Stimulated activated CD4-positive, alpha-beta T cell treated with anti-CD3 and anti-CD28 coated beads, Interleukin-15, amount 100 ng/mL, for 48 hours (primary cell): ENCODE measurements at regions not wholly inside any gene's neighbourhood (a gene's known extent, or its start where the extent isn't known, plus 50 kb on each side); places are given as distances from the start of the nearest gene placed in this dataset.
"Not testable (repeated sequence)": the region's sequence is repeated elsewhere in the genome, so short reads cannot be mapped to it uniquely, and the experiment has no call there.

Experiments
- DNase-seq, 2 donors: peaks; one replicate each; pipeline ENCODE4 v3.0.0-alpha.2; 2020; ENCODE audit warnings: low read depth in 2 of 2

GRCh38 chr9:89935115-89935514, 330.3 kb downstream of the GADD45G start:
- no peak for DNase-seq

GRCh38 chr9:89935801-89936200, 331.0 kb downstream of the GADD45G start:
- no peak for DNase-seq

- DNase-seq: no peak
These were observed 332.2 kb downstream of the GADD45G start for GRCh38 chr9:89937051-89937450.

- no peak for DNase-seq
These were observed 334.4 kb downstream of the GADD45G start for GRCh38 chr9:89939181-89939580.

- DNase-seq: no peak
These were observed 334.9 kb downstream of the GADD45G start for GRCh38 chr9:89939626-89940292.

GRCh38 chr9:89940625-89941024, 335.8 kb downstream of the GADD45G start:
- DNase-seq: no peak

GRCh38 chr9:89941875-89942274, 337.1 kb downstream of the GADD45G start:
- no peak for DNase-seq

GRCh38 chr9:89942643-89943042, 337.8 kb downstream of the GADD45G start:
- no peak for DNase-seq

GRCh38 chr9:89943309-89943708, 338.5 kb downstream of the GADD45G start:
- no peak for DNase-seq

GRCh38 chr9:89943728-89944127, 338.9 kb downstream of the GADD45G start:
- DNase-seq: no peak

GRCh38 chr9:89945133-89945532, 340.3 kb downstream of the GADD45G start:
- DNase-seq: no peak

- DNase-seq: no peak
These were observed 341.9 kb downstream of the GADD45G start for GRCh38 chr9:89946741-89947140.

GRCh38 chr9:89949111-89949510, 344.3 kb downstream of the GADD45G start:
- no peak for DNase-seq

- no peak for DNase-seq
These were observed 346.9 kb downstream of the GADD45G start for GRCh38 chr9:89951675-89952074.

GRCh38 chr9:89952401-89952800, 347.6 kb downstream of the GADD45G start:
- DNase-seq: no peak

- not testable (repeated sequence) for DNase-seq
These were observed 348.5 kb downstream of the GADD45G start for GRCh38 chr9:89953263-89953662.

GRCh38 chr9:89953824-89954615, 349.2 kb downstream of the GADD45G start:
- DNase-seq: no peak

GRCh38 chr9:89955144-89955543, 350.3 kb downstream of the GADD45G start:
- no peak for DNase-seq

GRCh38 chr9:89955626-89956025, 350.8 kb downstream of the GADD45G start:
- DNase-seq: no peak

GRCh38 chr9:89956331-89956730, 351.5 kb downstream of the GADD45G start:
- DNase-seq: no peak

GRCh38 chr9:89956907-89957306, 352.1 kb downstream of the GADD45G start:
- DNase-seq: no peak

GRCh38 chr9:89958086-89958485, 353.3 kb downstream of the GADD45G start:
- no peak for DNase-seq

GRCh38 chr9:89961616-89962341, 357.0 kb downstream of the GADD45G start:
- DNase-seq: no peak
